ENCODE measurements at regions not wholly inside any gene's neighbourhood (a gene's known extent, or its start where the extent isn't known, plus 50 kb on each side); places are given as distances from the start of the nearest gene placed in this dataset.

DNA sequence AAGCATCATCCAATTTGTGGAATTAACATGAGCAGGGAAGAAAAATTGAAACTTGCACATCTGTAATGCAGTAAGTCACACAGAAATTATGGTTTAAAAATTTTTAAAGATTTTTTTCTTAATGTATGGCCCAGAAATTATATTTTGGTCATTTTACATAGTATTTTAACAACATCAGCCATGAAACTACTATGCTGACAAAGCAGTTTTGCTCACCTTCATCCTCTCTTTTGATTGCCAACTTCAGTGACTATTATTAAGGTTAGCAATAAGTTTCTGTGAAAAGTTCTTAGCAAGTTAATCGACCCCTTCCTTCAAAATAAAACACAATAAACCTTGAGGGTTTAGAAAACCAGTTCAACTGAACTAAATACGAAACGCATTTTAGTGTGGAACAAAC is 1347.0 kb downstream of the EPHA7 start:
- H3K36me3 ChIP-seq (ENCODE audit: low read depth, low read length), result no peaks in the 10 kb centered on the region

DNA sequence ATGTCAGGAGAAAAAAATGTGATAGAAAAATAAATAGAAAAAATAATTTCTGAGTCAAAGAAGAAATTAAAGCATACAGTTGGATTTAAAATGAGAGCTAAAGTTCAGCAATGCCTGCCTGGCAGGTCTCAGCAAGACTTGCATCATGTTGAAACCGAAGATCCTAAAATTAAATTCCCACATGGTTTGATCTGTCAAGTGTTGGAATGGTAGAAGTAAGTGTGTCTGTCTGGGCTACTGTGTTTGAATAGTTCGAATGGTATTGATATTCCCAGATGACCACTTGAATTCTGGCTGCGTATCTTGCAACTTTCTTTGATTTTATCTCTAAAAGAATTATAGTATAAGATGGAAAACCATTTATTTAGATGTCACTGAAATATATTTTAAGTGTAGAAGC is 1349.6 kb downstream of the EPHA7 start:
- Histone ChIP-seq H4K20me1 (ENCODE audit: low read length) (no peaks in the 10 kb centered on the region), H3K27me3 (ENCODE audit: low read length) (no peaks in the 10 kb centered on the region), H3K9me2 (replicated peaks; ENCODE audit: low read length) (no peaks in the 10 kb centered on the region), H3K9ac (ENCODE audit: low read length) (no peak overlapping the region), H2AFZ (ENCODE audit: low read length) (no peak overlapping the region), H3K4me3 (ENCODE audit: low read length) (no peak overlapping the region), H3K79me2 (ENCODE audit: low read length) (no peaks in the 10 kb centered on the region), H3K4me1 (ENCODE audit: insufficient read depth, low read length) (no peaks in the 10 kb centered on the region), H3K9me3 (ENCODE audit: low read length) (no peaks in the 10 kb centered on the region), H3K4me2 (ENCODE audit: low read length) (no peak overlapping the region), H3K27ac (ENCODE audit: low read length) (no peak overlapping the region), H3F3A (ENCODE audit: low read length, unreplicated experiment) (no peaks in the 10 kb centered on the region), H3K36me3 (ENCODE audit: low read depth, low read length) (no peaks in the 10 kb centered on the region)
- intact Hi-C loops (cut with micrococcal nuclease), result no loop called here
- CTCF ChIA-PET, result no interaction called here
- no peak for DNase-seq
- BruUV-seq (replicated peaks), result no TSS peak
- TF ChIP-seq, protein P1, sequence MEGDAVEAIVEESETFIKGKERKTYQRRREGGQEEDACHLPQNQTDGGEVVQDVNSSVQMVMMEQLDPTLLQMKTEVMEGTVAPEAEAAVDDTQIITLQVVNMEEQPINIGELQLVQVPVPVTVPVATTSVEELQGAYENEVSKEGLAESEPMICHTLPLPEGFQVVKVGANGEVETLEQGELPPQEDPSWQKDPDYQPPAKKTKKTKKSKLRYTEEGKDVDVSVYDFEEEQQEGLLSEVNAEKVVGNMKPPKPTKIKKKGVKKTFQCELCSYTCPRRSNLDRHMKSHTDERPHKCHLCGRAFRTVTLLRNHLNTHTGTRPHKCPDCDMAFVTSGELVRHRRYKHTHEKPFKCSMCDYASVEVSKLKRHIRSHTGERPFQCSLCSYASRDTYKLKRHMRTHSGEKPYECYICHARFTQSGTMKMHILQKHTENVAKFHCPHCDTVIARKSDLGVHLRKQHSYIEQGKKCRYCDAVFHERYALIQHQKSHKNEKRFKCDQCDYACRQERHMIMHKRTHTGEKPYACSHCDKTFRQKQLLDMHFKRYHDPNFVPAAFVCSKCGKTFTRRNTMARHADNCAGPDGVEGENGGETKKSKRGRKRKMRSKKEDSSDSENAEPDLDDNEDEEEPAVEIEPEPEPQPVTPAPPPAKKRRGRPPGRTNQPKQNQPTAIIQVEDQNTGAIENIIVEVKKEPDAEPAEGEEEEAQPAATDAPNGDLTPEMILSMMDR (conservative IDR thresholded peaks at IDR 0.05; ENCODE audit: low read depth, low read length), result no peak
- TF ChIP-seq EZH2 (IDR thresholded peaks at IDR 0.05; ENCODE audit: low read length, unreplicated experiment), result no peak
- TF ChIP-seq EZH2phosphoT487 (IDR thresholded peaks at IDR 0.05; ENCODE audit: borderline replicate concordance, low read length), result no peak
- POLR2A ChIA-PET (ENCODE audit: unreplicated experiment), result no interaction called here
- ATAC-seq, result no peak

More for the DNA sequence above, 1347.0 kb downstream of the EPHA7 start:
- no peaks in the 10 kb centered on the region for H3K9me2 ChIP-seq (replicated peaks; ENCODE audit: low read length)
- H3K4me3 ChIP-seq (ENCODE audit: low read length), result no peak overlapping the region
- no peak overlapping the region for H3K27ac ChIP-seq (ENCODE audit: low read length)
- BruUV-seq (replicated peaks), result no TSS peak
- intact Hi-C loops (cut with micrococcal nuclease), result no loop called here
- POLR2A ChIA-PET (ENCODE audit: unreplicated experiment), result no interaction called here
- H3K79me2 ChIP-seq (ENCODE audit: low read length), result no peaks in the 10 kb centered on the region
- no peaks in the 10 kb centered on the region for H3K9me3 ChIP-seq (ENCODE audit: low read length)
- no peaks in the 10 kb centered on the region for H3F3A ChIP-seq (ENCODE audit: low read length, unreplicated experiment)
- TF ChIP-seq EZH2phosphoT487 (IDR thresholded peaks at IDR 0.05; ENCODE audit: borderline replicate concordance, low read length), result no peak
- no peak for TF ChIP-seq EZH2 (IDR thresholded peaks at IDR 0.05; ENCODE audit: low read length, unreplicated experiment)
- TF ChIP-seq, protein P1 (conservative IDR thresholded peaks at IDR 0.05; ENCODE audit: low read depth, low read length), result no peak
- no peaks in the 10 kb centered on the region for H3K27me3 ChIP-seq (ENCODE audit: low read length)
- ATAC-seq, result no peak
- CTCF ChIA-PET, result no interaction called here
- H3K4me2 ChIP-seq (ENCODE audit: low read length), result no peak overlapping the region
- no peak for DNase-seq
- no peaks in the 10 kb centered on the region for H4K20me1 ChIP-seq (ENCODE audit: low read length)
- no peak overlapping the region for H2AFZ ChIP-seq (ENCODE audit: low read length)
- no peak overlapping the region for H3K9ac ChIP-seq (ENCODE audit: low read length)
- no peaks in the 10 kb centered on the region for H3K4me1 ChIP-seq (ENCODE audit: insufficient read depth, low read length)

DNA sequence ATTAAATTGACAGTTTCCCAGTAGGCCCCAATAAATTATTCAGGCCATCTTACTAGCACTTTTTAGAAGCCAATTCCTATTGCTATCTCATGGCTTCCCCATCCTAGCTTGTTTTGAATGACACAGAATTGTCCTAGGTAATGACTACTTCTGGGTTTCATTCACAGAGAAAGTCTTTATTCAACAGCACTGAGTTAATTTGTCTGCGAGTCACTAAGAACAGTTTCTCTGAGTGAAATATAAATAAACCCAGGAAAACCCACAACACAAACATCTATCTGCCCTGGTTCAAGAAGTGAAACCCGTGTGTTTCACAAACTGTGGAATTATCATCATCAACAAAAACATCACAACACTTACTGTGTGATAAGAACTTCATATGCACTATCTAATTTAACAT is 1366.8 kb downstream of the EPHA7 start:
- no peak overlapping the region for H3K4me3 ChIP-seq (ENCODE audit: low read length)
- no peaks in the 10 kb centered on the region for H3F3A ChIP-seq (ENCODE audit: low read length, unreplicated experiment)
- TF ChIP-seq, protein P1 (conservative IDR thresholded peaks at IDR 0.05; ENCODE audit: low read depth, low read length), result no peak
- TF ChIP-seq EZH2phosphoT487 (IDR thresholded peaks at IDR 0.05; ENCODE audit: borderline replicate concordance, low read length), result no peak
- H3K79me2 ChIP-seq (ENCODE audit: low read length), result no peaks in the 10 kb centered on the region
- no TSS peak for BruUV-seq (replicated peaks)
- POLR2A ChIA-PET (ENCODE audit: unreplicated experiment), result no interaction called here
- ATAC-seq (peak; percentile 31; the same call in 1 of the 2 replicates), DNase-seq (no peak)
- no peaks in the 10 kb centered on the region for H3K36me3 ChIP-seq (ENCODE audit: low read depth, low read length)
- H4K20me1 ChIP-seq (ENCODE audit: low read length), result no peaks in the 10 kb centered on the region
- no peaks in the 10 kb centered on the region for H3K4me1 ChIP-seq (ENCODE audit: insufficient read depth, low read length)
- H2AFZ ChIP-seq (ENCODE audit: low read length), result no peak overlapping the region
- H3K9me3 ChIP-seq (ENCODE audit: low read length), result no peaks in the 10 kb centered on the region
- H3K9me2 ChIP-seq (replicated peaks; ENCODE audit: low read length), result no peaks in the 10 kb centered on the region
- H3K27me3 ChIP-seq (ENCODE audit: low read length), result no peaks in the 10 kb centered on the region
- CTCF ChIA-PET, result no interaction called here
- no peak overlapping the region for H3K9ac ChIP-seq (ENCODE audit: low read length)
- intact Hi-C loops (cut with micrococcal nuclease), result no loop called here
- no peak overlapping the region for H3K27ac ChIP-seq (ENCODE audit: low read length)
- H3K4me2 ChIP-seq (ENCODE audit: low read length), result no peak overlapping the region

Measured in PC-3 (cell line).